HG03025 (cell line): ENCODE measurements at regions not wholly inside any gene's neighbourhood (a gene's known extent, or its start where the extent isn't known, plus 50 kb on each side); places are given as distances from the start of the nearest gene placed in this dataset.
A peak's percentile ranks its signal among the peaks of the same experiment; 100 is the strongest.
"Not testable (repeated sequence)": the region's sequence is repeated elsewhere in the genome, so short reads cannot be mapped to it uniquely, and the experiment has no call there.

ENCODE experiments used
- ATAC-seq: cut with Tn5 transposase; IDR thresholded peaks from one replicate; pipeline ENCODE4 v1.9.1; 2021; ENCODE audit warnings: mild to moderate bottlenecking, moderate library complexity; ENCODE audit not compliant: unreplicated experiment, low FRiP score

DNA sequence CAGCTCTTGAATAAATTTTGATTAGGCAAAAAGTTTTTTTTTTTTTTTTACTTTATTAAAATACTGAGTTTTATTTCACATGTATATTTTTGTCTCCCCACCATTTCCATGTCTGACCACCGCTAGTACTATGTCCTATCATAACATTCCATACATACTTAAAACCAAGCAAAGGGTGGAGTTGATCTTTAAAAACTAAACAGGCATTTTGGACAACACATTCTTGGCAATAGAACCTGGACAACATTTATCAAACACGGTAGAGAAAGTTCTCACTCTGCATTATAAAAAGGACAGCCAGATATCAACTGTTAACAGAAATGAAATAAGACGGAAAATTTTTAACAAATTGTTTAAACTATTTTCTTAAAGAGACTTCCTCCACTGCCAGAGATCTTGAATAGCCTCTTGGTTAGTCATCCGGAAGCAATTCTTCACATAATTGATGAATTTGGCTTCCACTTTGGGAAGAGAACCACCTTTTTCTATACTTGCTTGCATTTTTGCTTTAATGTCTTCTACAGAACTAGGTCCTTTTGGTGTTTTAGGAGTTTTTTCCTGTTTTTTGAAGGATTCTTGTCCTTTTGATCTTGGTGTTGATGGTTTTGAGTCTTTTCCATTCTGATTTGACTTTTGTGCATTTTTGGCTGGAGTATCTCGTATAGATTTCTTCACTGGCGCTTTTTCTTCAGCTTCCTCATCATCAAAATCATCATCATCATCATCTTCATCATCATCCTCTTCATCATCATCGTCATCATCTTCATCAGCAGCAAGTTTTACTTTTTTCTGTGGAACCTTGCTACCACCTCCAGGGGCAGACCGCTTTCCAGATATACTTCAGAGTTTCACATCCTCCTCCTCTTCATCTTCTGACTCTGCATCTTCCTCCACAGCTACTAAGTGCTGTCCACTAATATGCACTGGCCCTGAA lies 58.7 kb downstream of the POU5F2 start:
- ATAC-seq = not testable (repeated sequence)

- no peak for ATAC-seq
Observed at GRCh38 chr5:93681432-93681831, 60.0 kb downstream of the POU5F2 start.

DNA sequence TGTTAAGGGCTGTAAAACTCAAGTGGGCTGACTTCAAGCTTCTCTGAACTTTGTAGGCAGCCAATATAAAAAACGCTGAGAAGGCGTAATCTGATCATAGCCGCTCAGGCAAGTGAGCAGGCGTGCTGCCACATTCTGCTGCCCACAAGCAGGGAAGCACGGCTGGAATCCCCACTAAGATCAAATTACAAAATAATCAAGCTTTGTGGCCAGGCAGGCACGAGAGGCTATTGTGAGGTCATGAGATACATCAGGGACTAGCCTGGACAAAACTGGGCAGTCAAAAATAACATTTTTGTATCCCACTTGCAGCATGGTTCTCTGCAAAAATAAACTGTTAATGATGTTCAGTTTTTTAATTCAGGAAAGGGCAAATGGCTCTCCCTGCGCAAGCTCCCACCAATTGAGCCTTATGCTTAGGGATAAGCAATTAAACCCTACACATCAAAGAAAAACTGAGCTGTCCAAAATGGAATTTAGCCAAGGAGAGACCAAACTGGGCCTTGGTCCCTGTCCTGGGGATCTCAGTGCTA lies 64.0 kb downstream of the POU5F2 start:
- no peak for ATAC-seq

- no peak for ATAC-seq
Observed at GRCh38 chr5:93676704-93677103, 64.7 kb downstream of the POU5F2 start.

- peak; percentile 43 for ATAC-seq
Observed at GRCh38 chr5:93675460-93676450, 65.6 kb downstream of the POU5F2 start.

GRCh38 chr5:93674866-93675459 lies 66.4 kb downstream of the POU5F2 start:
- peak; percentile 80 for ATAC-seq

GRCh38 chr5:93674138-93674537 lies 67.3 kb downstream of the POU5F2 start:
- ATAC-seq = no peak

GRCh38 chr5:93673316-93673954 lies 68.0 kb downstream of the POU5F2 start:
- no peak for ATAC-seq

DNA sequence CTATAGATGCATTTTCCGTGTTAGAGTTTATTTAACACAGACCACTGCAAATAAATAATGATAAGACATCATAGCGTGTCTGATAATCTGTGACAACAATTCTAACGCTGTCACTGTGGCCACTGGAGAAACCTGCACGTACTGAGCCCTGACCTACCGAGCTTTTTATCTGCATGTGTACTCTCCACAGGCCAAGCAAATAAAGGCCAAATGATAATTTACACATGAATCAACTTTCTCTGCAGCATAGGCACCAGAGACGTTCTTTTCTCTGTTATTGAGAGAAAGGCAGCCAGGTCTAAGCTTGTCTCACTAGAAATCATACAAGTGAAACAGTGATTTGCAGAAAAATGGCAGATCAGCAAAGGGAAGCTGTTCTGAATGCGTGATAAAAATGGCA lies 75.8 kb downstream of the POU5F2 start:
- ATAC-seq = no peak

GRCh38 chr5:93660677-93661076 lies 77.7 kb downstream of the NR2F1 start:
- no peak for ATAC-seq

- ATAC-seq = no peak
Observed at GRCh38 chr5:93658044-93658443, 75.0 kb downstream of the NR2F1 start.

DNA sequence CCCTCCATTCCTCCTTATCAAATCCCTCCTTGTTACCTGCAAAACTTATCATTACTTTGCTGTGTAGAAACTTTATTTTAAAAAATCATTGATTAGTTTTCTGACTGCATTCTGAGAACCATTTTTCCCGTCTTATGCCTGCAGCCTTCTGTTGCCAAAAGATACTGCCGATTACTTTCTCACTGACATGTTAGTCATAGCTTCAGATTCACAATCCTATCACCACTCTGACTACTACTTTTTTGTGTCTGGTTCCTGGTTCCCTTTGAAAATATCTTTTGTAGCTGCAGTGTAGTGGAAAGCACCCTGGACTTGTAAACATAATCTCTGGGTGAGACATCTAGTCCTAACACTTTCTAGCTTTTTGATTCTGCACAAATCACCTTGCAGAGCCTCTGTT lies 71.7 kb downstream of the NR2F1 start:
- ATAC-seq = no peak

- ATAC-seq = no peak
Observed at GRCh38 chr5:93653716-93654115, 70.7 kb downstream of the NR2F1 start.

GRCh38 chr5:93649234-93649900 lies 66.3 kb downstream of the NR2F1 start:
- no peak for ATAC-seq

- no peak for ATAC-seq
Observed at GRCh38 chr5:93644760-93645159, 61.7 kb downstream of the NR2F1 start.
